Upper lobe of right lung (tissue), 1 donor: ENCODE measurements at regions not wholly inside any gene's neighbourhood (a gene's known extent, or its start where the extent isn't known, plus 50 kb on each side); places are given as distances from the start of the nearest gene placed in this dataset.
"Not testable (repeated sequence)": the region's sequence is repeated elsewhere in the genome, so short reads cannot be mapped to it uniquely, and the experiment has no call there.

ENCODE experiments used
- ATAC-seq: fragments of 200-7000 bp; cut with Tn5 transposase; one replicate; pipeline ENCODE4 v1.9.1; 2020; ENCODE audit warnings: mild to moderate bottlenecking, moderate library complexity
- DNase-seq: peaks from one replicate; pipeline ENCODE4 v3.0.0-alpha.2; 2020
- H3K27ac ChIP-seq: fragments of 200-600 bp; one replicate; pipeline ENCODE4 v1.8.0; 2022
- H3K27me3 ChIP-seq: fragments of 200-600 bp; one replicate; pipeline ENCODE4 v1.8.0; 2022; ENCODE audit warnings: mild to moderate bottlenecking
- H3K36me3 ChIP-seq: fragments of 200-600 bp; one replicate; pipeline ENCODE4 v1.8.0; 2022
- H3K4me1 ChIP-seq: fragments of 200-600 bp; one replicate; pipeline ENCODE4 v1.8.0; 2022
- H3K4me3 ChIP-seq: fragments of 200-600 bp; one replicate; pipeline ENCODE4 v1.8.0; 2022; ENCODE audit warnings: mild to moderate bottlenecking
- H3K9me3 ChIP-seq: fragments of 200-600 bp; one replicate; pipeline ENCODE4 v1.8.0; 2022
- intact Hi-C: fragments of 100-400 bp; cut with DNase I; formaldehyde crosslinking; loops from one replicate; pipeline ENCODE4 v1.11.0; 2022
- TF ChIP-seq, protein P1 (sequence below): fragments of 200-600 bp; IDR thresholded peaks from one replicate; pipeline ENCODE4 v1.8.0; 2022; ENCODE audit warnings: antibody characterized with exemption
- donor health status: DM: no; HTN: yes; CAD: no; lungs with severe emphysema.

DNA sequence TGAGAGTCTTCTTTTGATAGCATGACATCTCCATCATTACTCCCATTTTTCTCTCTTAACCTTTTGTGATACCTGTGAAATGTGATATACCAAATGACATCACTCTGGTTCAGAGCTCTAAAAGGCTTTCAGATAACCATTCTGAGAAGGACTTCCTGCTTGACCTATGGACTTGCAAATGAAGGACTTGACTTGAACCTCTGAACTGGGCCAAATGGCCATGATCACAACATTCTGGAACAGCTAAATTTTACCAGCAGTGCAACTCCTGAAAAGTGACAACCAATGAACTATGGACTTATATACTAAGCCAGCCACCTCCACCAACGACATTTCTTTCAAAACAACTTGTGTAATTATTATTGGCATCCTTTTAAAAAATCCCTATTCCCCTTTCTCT is 1085.8 kb upstream of the CITED2 start:
- Histone ChIP-seq H3K4me3 (no peak overlapping the region), H3K9me3 (no peaks in the 10 kb centered on the region), H3K4me1 (peaks cover 17% of the 10 kb centered on the region), H3K36me3 (no peaks in the 10 kb centered on the region), H3K27me3 (no peaks in the 10 kb centered on the region), H3K27ac (no peak overlapping the region)
- no peak for DNase-seq
- TF ChIP-seq, protein P1, sequence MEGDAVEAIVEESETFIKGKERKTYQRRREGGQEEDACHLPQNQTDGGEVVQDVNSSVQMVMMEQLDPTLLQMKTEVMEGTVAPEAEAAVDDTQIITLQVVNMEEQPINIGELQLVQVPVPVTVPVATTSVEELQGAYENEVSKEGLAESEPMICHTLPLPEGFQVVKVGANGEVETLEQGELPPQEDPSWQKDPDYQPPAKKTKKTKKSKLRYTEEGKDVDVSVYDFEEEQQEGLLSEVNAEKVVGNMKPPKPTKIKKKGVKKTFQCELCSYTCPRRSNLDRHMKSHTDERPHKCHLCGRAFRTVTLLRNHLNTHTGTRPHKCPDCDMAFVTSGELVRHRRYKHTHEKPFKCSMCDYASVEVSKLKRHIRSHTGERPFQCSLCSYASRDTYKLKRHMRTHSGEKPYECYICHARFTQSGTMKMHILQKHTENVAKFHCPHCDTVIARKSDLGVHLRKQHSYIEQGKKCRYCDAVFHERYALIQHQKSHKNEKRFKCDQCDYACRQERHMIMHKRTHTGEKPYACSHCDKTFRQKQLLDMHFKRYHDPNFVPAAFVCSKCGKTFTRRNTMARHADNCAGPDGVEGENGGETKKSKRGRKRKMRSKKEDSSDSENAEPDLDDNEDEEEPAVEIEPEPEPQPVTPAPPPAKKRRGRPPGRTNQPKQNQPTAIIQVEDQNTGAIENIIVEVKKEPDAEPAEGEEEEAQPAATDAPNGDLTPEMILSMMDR, result no peak
- intact Hi-C loops, result no loop called here
- ATAC-seq, result no peak

DNA sequence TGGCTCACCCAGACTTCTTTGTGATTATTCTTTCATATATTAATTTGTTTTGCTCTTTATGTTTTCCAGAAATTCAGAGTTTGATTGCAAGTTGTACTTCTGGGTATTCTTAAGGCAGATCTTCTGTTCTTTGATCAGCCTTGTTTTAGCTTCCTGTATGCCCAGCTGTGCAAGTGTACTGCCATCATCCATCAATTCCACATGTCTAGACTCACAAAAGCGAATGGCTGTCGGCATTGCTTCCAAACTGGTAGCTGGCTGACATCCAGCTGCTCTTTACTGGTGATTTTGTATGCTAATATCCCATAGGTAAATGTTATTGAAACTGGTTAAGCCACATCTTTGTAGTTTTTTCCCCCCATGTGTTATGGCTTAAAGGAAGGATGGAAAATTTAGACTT is 1084.8 kb upstream of the CITED2 start:
- TF ChIP-seq, protein P1, result no peak
- no peaks in the 10 kb centered on the region for H3K36me3 ChIP-seq
- H3K4me3 ChIP-seq, result no peak overlapping the region
- ATAC-seq (no peak), DNase-seq (no peak)
- H3K4me1 ChIP-seq, result peaks cover 17% of the 10 kb centered on the region
- no peaks in the 10 kb centered on the region for H3K9me3 ChIP-seq
- no peak overlapping the region for H3K27ac ChIP-seq
- H3K27me3 ChIP-seq, result no peaks in the 10 kb centered on the region
- intact Hi-C loops, result no loop called here

DNA sequence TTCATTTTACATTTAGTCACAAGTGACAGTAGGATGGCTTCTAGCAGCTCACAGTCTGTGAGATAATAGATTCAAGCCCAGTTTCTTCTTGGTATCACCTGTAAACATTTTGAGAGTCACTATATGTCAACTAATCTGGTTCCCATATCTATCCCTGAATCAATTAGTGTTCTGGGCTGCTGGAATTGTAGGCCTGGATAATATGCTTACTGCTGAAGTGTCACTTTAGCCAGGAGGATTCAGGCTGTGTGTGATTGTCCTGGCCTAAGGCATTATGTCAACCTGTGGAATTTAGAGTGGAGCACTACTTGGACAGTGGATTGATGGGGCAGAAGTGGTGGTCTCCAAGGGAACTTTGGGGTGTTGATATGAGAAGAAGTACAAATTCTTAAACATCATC is 1071.8 kb upstream of the CITED2 start:
- no peak overlapping the region for H3K27ac ChIP-seq
- TF ChIP-seq, protein P1, result no peak
- ATAC-seq (no peak), DNase-seq (no peak)
- peaks cover 8% of the 10 kb centered on the region for H3K4me1 ChIP-seq
- H3K4me3 ChIP-seq, result no peak overlapping the region
- no peaks in the 10 kb centered on the region for H3K36me3 ChIP-seq
- intact Hi-C loops, result no loop called here
- no peaks in the 10 kb centered on the region for H3K27me3 ChIP-seq
- no peaks in the 10 kb centered on the region for H3K9me3 ChIP-seq

DNA sequence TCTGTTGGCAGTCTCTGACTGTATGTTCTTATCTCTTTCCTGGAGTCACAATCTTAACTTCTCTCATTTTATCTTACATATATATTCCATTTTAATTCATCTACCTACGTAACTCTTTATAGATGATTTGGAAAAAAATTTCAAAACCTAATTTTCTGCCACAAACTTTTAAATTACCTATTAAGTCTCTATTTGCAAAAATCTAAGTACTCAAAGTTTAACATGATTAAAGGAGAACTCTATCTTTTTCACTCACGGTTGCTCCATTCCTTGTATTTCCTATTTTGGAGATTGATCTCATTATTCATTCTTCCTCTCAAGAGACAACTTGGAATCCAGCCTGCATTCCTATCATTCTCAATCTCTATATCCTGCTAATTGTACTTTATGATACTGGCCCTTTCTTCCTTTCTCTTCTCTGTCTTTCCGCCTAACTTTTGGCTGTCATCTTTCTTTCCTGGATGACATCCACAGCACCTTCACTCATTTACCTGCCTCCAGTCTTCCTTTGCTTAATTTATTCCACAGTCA is 1071.1 kb upstream of the CITED2 start:
- intact Hi-C loops, result no loop called here
- no peak for DNase-seq

DNA sequence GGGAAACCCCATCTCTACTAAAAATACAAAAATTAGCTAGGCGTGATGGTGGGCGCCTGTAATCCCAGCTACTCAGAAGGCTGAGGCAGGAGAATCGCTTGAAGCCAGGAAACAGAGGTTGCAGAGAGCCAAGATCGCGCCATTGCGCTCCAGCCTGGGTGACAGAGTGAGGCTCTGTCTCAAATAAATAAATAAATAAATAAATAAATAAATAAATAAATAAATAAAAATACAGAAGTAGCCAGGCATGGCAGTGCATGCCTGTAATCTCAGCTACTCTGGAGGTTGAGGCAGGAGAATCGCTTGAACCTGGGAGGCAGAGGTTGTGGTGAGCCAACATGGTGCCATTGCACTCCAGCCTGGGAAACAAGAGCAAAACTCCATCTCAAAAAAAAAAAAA is 1068.7 kb upstream of the CITED2 start:
- H3K4me3 ChIP-seq, H3K36me3 ChIP-seq, H3K9me3 ChIP-seq, H3K27ac ChIP-seq, ATAC-seq, DNase-seq, H3K27me3 ChIP-seq, intact Hi-C loops: not testable (repeated sequence)
- peaks cover 14% of the 10 kb centered on the region for H3K4me1 ChIP-seq

More for the DNA sequence above, 1071.1 kb upstream of the CITED2 start:
- ATAC-seq, result no peak
- Histone ChIP-seq H3K36me3 (no peaks in the 10 kb centered on the region), H3K4me3 (no peak overlapping the region), H3K9me3 (no peaks in the 10 kb centered on the region), H3K27me3 (no peaks in the 10 kb centered on the region), H3K4me1 (peaks cover 14% of the 10 kb centered on the region), H3K27ac (no peak overlapping the region)
- TF ChIP-seq, protein P1, result no peak

DNA sequence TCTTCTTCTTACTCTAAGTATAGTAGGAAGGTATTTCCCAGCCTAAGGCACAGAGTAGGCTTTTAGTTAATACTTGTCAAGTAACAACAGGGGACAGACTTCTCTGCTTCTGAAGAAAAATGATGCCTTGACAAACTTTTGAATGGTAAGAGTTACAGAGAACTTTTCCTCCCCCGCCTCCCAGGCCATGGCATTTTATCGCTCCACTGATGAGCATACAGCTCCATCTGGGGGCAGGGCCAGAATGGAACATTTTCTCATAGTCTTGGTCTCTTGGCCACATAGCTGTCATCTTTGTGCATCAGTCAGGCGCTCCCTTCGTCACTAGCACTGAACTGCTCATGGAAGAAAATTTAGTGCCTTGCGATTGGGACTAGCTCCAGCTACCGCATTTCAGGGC is 1066.8 kb upstream of the CITED2 start:
- TF ChIP-seq, protein P1, result peak; percentile 58
- Histone ChIP-seq H3K27me3 (no peaks in the 10 kb centered on the region), H3K4me3 (no peak overlapping the region), H3K36me3 (no peaks in the 10 kb centered on the region), H3K27ac (no peak overlapping the region), H3K4me1 (peaks cover 14% of the 10 kb centered on the region), H3K9me3 (no peaks in the 10 kb centered on the region)
- intact Hi-C loops, result no loop called here
- DNase-seq (no peak), ATAC-seq (peak; percentile 89)
